H9 (cell line): ENCODE measurements at regions not wholly inside any gene's neighbourhood (a gene's known extent, or its start where the extent isn't known, plus 50 kb on each side); places are given as distances from the start of the nearest gene placed in this dataset.
A peak's percentile ranks its signal among the peaks of the same experiment; 100 is the strongest.

Experiments used
- DNase-seq: peaks from one replicate; pipeline ENCODE4 v3.0.0-alpha.2; 2017
- H2AFZ ChIP-seq: one replicate; pipeline ENCODE4 v1.6.1; 2013; ENCODE audit warnings: mild to moderate bottlenecking, low read length, control low read depth, moderate library complexity
- H2AK5ac ChIP-seq: 2 replicates; pipeline ENCODE4 v1.6.1; 2013; ENCODE audit warnings: low read length, control low read depth, mixed read lengths; ENCODE audit not compliant: insufficient read length
- H2BK120ac ChIP-seq: one replicate; pipeline ENCODE4 v1.6.1; 2013; ENCODE audit warnings: low read depth, mild to moderate bottlenecking, low read length, control low read depth, inconsistent platforms; ENCODE audit not compliant: poor library complexity, severe bottlenecking
- H2BK12ac ChIP-seq: 2 replicates; pipeline ENCODE4 v1.6.1; 2013; ENCODE audit warnings: low read length, control low read depth, mixed read lengths, low read depth; ENCODE audit not compliant: insufficient read length
- H2BK15ac ChIP-seq: 2 replicates; pipeline ENCODE4 v1.6.1; 2013; ENCODE audit warnings: low read depth, low read length, control low read depth
- H2BK20ac ChIP-seq: one replicate; pipeline ENCODE4 v1.6.1; 2013; ENCODE audit warnings: low read depth, mild to moderate bottlenecking, low read length, control low read depth, inconsistent platforms; ENCODE audit not compliant: poor library complexity, severe bottlenecking
- H2BK5ac ChIP-seq: 2 replicates; pipeline ENCODE4 v1.6.1; 2013; ENCODE audit warnings: low read length, control low read depth, mixed read lengths; ENCODE audit not compliant: insufficient read length
- H3K14ac ChIP-seq: 2 replicates; pipeline ENCODE4 v1.6.1; 2013; ENCODE audit warnings: low read length, control low read depth; ENCODE audit not compliant: insufficient read depth
- H3K18ac ChIP-seq: 2 replicates; pipeline ENCODE4 v1.6.1; 2013; ENCODE audit warnings: low read depth, mild to moderate bottlenecking, mixed read lengths, low read length, control low read depth; ENCODE audit not compliant: insufficient read length
- H3K23ac ChIP-seq: 2 replicates; pipeline ENCODE4 v1.6.1; 2013; ENCODE audit warnings: low read length, control low read depth, mixed read lengths, low read depth; ENCODE audit not compliant: insufficient read length
- H3K23me2 ChIP-seq: 2 replicates; pipeline ENCODE4 v1.6.1; 2013; ENCODE audit warnings: low read depth, mild to moderate bottlenecking, mixed read lengths, low read length, control low read depth; ENCODE audit not compliant: insufficient read length, poor library complexity, severe bottlenecking
- H3K27ac ChIP-seq: 2 replicates; pipeline ENCODE4 v1.5.1; 2013; ENCODE audit warnings: low read length, control low read depth, mixed read lengths, low read depth; ENCODE audit not compliant: insufficient read length
- H3K27me3 ChIP-seq: 2 replicates; pipeline ENCODE4 v1.6.1; 2013; ENCODE audit warnings: low read length, control low read depth, inconsistent platforms; ENCODE audit not compliant: insufficient read depth
- H3K4ac ChIP-seq: 2 replicates; pipeline ENCODE4 v1.6.1; 2013; ENCODE audit warnings: low read depth, mild to moderate bottlenecking, control low read depth, inconsistent platforms, low read length, moderate library complexity
- H3K4me1 ChIP-seq: 2 replicates; pipeline ENCODE4 v1.6.1; 2013; ENCODE audit warnings: low read length, control low read depth, inconsistent platforms; ENCODE audit not compliant: insufficient read depth
- H3K4me2 ChIP-seq: 2 replicates; pipeline ENCODE4 v1.6.1; 2013; ENCODE audit warnings: low read length, control low read depth, mixed read lengths; ENCODE audit not compliant: insufficient read length, insufficient read depth
- H3K56ac ChIP-seq: 2 replicates; pipeline ENCODE4 v1.6.1; 2013; ENCODE audit warnings: low read depth, mild to moderate bottlenecking, mixed read lengths, low read length, control low read depth; ENCODE audit not compliant: insufficient read length
- H3K79me1 ChIP-seq: 2 replicates; pipeline ENCODE4 v1.6.1; 2013; ENCODE audit warnings: low read depth, mild to moderate bottlenecking, moderate library complexity, low read length, control low read depth, inconsistent platforms; ENCODE audit not compliant: insufficient read depth, poor library complexity, severe bottlenecking
- H3K79me2 ChIP-seq: 2 replicates; pipeline ENCODE4 v1.6.1; 2013; ENCODE audit warnings: low read length, control low read depth, inconsistent platforms; ENCODE audit not compliant: insufficient read depth
- H3K9ac ChIP-seq: 2 replicates; pipeline ENCODE4 v1.6.1; 2013; ENCODE audit warnings: low read length, control low read depth, mixed read lengths; ENCODE audit not compliant: insufficient read length; ENCODE audit errors: extremely low read depth
- H3K9me3 ChIP-seq: one replicate; pipeline ENCODE4 v1.6.1; 2013; ENCODE audit warnings: low read depth, low read length, inconsistent platforms; ENCODE audit not compliant: control insufficient read depth
- H3T11ph ChIP-seq: one replicate; pipeline ENCODE4 v1.6.1; 2013; ENCODE audit warnings: mild to moderate bottlenecking, low read length, control low read depth, inconsistent platforms
- H4K20me1 ChIP-seq: one replicate; pipeline ENCODE4 v1.6.1; 2013; ENCODE audit not compliant: control insufficient read depth, insufficient read length, insufficient read depth
- H4K5ac ChIP-seq: 2 replicates; pipeline ENCODE4 v1.6.1; 2013; ENCODE audit warnings: low read depth, mild to moderate bottlenecking, mixed read lengths, low read length, control low read depth; ENCODE audit not compliant: insufficient read length
- H4K8ac ChIP-seq: replicated peaks from 2 replicates; pipeline ENCODE4 v1.6.1; 2013; ENCODE audit warnings: low read length, control low read depth, mixed read lengths, low read depth; ENCODE audit not compliant: insufficient read length
- H4K91ac ChIP-seq: 2 replicates; pipeline ENCODE4 v1.6.1; 2013; ENCODE audit warnings: low read depth, mild to moderate bottlenecking, moderate library complexity, mixed read lengths, low read length, control low read depth; ENCODE audit not compliant: insufficient read length
- H3K27ac Mint-ChIP-seq, 3 experiments: 2 replicates in 2 of 3; 3 replicates in 1 of 3; pipeline ENCODE4 v1.8.0; 2020 to 2021; ENCODE audit warnings: mixed read lengths in 3 of 3, mild to moderate bottlenecking in 1 of 3, moderate library complexity in 1 of 3
- H3K27me3 Mint-ChIP-seq: 2 replicates; pipeline ENCODE4 v1.8.0; 2021; ENCODE audit warnings: low read depth, mild to moderate bottlenecking, moderate library complexity, mixed read lengths
- H3K36me3 Mint-ChIP-seq, 3 experiments: 2 replicates in 2 of 3; 3 replicates in 1 of 3; pipeline ENCODE4 v1.8.0; 2020 to 2021; ENCODE audit warnings: low read depth in 3 of 3, mixed read lengths in 3 of 3; ENCODE audit not compliant: insufficient read depth in 1 of 3
- H3K4me1 Mint-ChIP-seq, 2 experiments: 2 replicates each; pipeline ENCODE4 v1.8.0; 2020; ENCODE audit warnings: mixed read lengths in 2 of 2
- H3K4me3 Mint-ChIP-seq, 2 experiments: 2 replicates in 1 of 2; 3 replicates in 1 of 2; pipeline ENCODE4 v1.8.0; 2020 to 2021; ENCODE audit warnings: mild to moderate bottlenecking in 2 of 2, mixed read lengths in 2 of 2, moderate library complexity in 1 of 2
- H3K9me3 Mint-ChIP-seq, 2 experiments: 2 replicates in 1 of 2; 3 replicates in 1 of 2; pipeline ENCODE4 v1.8.0; 2020; ENCODE audit warnings: mild to moderate bottlenecking in 2 of 2, mixed read lengths in 2 of 2, moderate library complexity in 1 of 2
- CTCF ChIP-seq: fragments of 200-600 bp; sonication (generic); conservative IDR thresholded peaks from 3 replicates; pipeline ENCODE4 v1.8.0; 2021; ENCODE audit warnings: antibody characterized with exemption, mild to moderate bottlenecking
- WGBS: extraction: QIAGEN DNeasy Blood & Tissue Kit; methylation state at CpG from one replicate; pipeline ENCODE4 v1.1.7; 2013; ENCODE audit warnings: missing lambda C conversion rate, low lambda C conversion rate, mixed read lengths; ENCODE audit not compliant: insufficient read length; ENCODE audit errors: extremely low coverage; 5-methylcytosine and 5-hydroxymethylcytosine counted together

GRCh38 chr2:237164474-237165042 lies 78.9 kb downstream of the COPS8 start:
- H3K79me2 ChIP-seq, result no peaks in the 10 kb centered on the region
- Mint-ChIP-seq H3K27ac (no peak overlapping the region), H3K36me3 (peaks cover 2 to 17% (median 7%) of the 10 kb centered on the region in 3 experiments; a peak in 6 of 7 replicates), H3K27me3 (no peaks in the 10 kb centered on the region; the same call in 1 of the 2 replicates), H3K4me1 (peaks cover 6% of the 10 kb centered on the region in 2 experiments), H3K4me3 (no peak overlapping the region), H3K9me3 (peaks cover 19% of the 10 kb centered on the region in 2 experiments)
- no peak overlapping the region for H3K14ac ChIP-seq
- H3K27me3 ChIP-seq, result no peaks in the 10 kb centered on the region; the same call in 1 of the 2 replicates
- no CpG with 5 or more reads among the region's 10 CpGs for WGBS
- no peak overlapping the region for H3K56ac ChIP-seq
- no peak overlapping the region for H4K5ac ChIP-seq
- no peak overlapping the region for H2AFZ ChIP-seq
- no peak overlapping the region for H2BK5ac ChIP-seq
- no peaks in the 10 kb centered on the region for H3K79me1 ChIP-seq
- no peak overlapping the region for H2BK12ac ChIP-seq
- peaks cover 3% of the 10 kb centered on the region; the same call in 1 of the 2 replicates for H3K4me1 ChIP-seq
- no peak overlapping the region for H3K27ac ChIP-seq
- H3K4ac ChIP-seq, result no peak overlapping the region
- H3K4me2 ChIP-seq, result no peak overlapping the region
- H2BK120ac ChIP-seq, result no peak overlapping the region
- no peak for DNase-seq
- H3K9me3 ChIP-seq, result no peaks in the 10 kb centered on the region
- no peak overlapping the region for H3K23ac ChIP-seq
- H3K18ac ChIP-seq, result no peak overlapping the region
- no peaks in the 10 kb centered on the region for H4K20me1 ChIP-seq
- TF ChIP-seq CTCF, result no peak
- no peak overlapping the region for H3K9ac ChIP-seq
- no peak overlapping the region for H2BK20ac ChIP-seq
- no peaks in the 10 kb centered on the region for H3K23me2 ChIP-seq
- no peak overlapping the region for H2BK15ac ChIP-seq
- H3T11ph ChIP-seq, result no peak overlapping the region
- H4K8ac ChIP-seq, result no peak overlapping the region
- no peak overlapping the region for H4K91ac ChIP-seq
- H2AK5ac ChIP-seq, result peak overlapping the region; percentile 50
